Esophagus squamous epithelium (tissue), 5 donors: ENCODE measurements at regions not wholly inside any gene's neighbourhood (a gene's known extent, or its start where the extent isn't known, plus 50 kb on each side); places are given as distances from the start of the nearest gene placed in this dataset.

ENCODE experiments used
- DNase-seq: peaks from one replicate; lab custom pipeline; 2025; lab: John Stamatoyannopoulos, UW
- H3K27ac ChIP-seq, 4 donors: fragments of 200-600 bp; sonication (generic); one replicate each; pipeline ENCODE4 v1.5.1; 2016 to 2019; ENCODE audit warnings: mild to moderate bottlenecking in 1 of 4
- H3K27me3 ChIP-seq, 4 donors: fragments of 200-600 bp; sonication (generic); 1 replicate in 3 of 4; 2 replicates in 1 of 4; pipeline versions ENCODE4 v1.5.1 to v1.6.0; 2017 to 2021; ENCODE audit warnings: antibody characterized with exemption in 1 of 4
- H3K36me3 ChIP-seq, 3 donors: fragments of 200-600 bp; sonication (generic); one replicate each; pipeline ENCODE4 v1.5.1; 2016 to 2019
- H3K4me1 ChIP-seq, 3 donors: fragments of 200-600 bp; sonication (generic); one replicate each; pipeline ENCODE4 v1.5.1; 2017 to 2019
- H3K4me3 ChIP-seq, 4 donors: fragments of 200-600 bp; sonication (generic); 1 replicate in 3 of 4; 2 replicates in 1 of 4; pipeline ENCODE4 v1.5.1; 2016 to 2019; ENCODE audit warnings: mild to moderate bottlenecking in 2 of 4, moderate library complexity in 1 of 4
- H3K9me3 ChIP-seq, 3 donors: fragments of 200-600 bp; sonication (generic); one replicate each; pipeline ENCODE4 v1.5.1; 2016 to 2019
- CTCF ChIP-seq, 6 experiments: fragments of 450-650 bp in 4 of 6; fragments of 200-600 bp in 2 of 6; sonication (generic) in 2 of 6; IDR thresholded peaks; one replicate each; pipeline ENCODE4 v1.5.1; 2016 to 2019; ENCODE audit warnings: antibody characterized with exemption in 6 of 6, mild to moderate bottlenecking in 4 of 6, moderate library complexity in 4 of 6
- POLR2A ChIP-seq, 4 donors: fragments of 450-650 bp; IDR thresholded peaks; one replicate each; pipeline ENCODE4 v1.6.1; 2017; ENCODE audit warnings: antibody characterized with exemption in 4 of 4, mild to moderate bottlenecking in 4 of 4, moderate library complexity in 3 of 4
- WGBS, 2 donors: methylation state at CpG; one replicate each; pipeline ENCODE4 v1.1.5; 2018; 5-methylcytosine and 5-hydroxymethylcytosine counted together
- intact Hi-C: fragments of 100-400 bp; cut with DNase I; formaldehyde crosslinking; loops from one replicate; pipeline ENCODE4 v1.15.0; 2022
- donor health status: DM: yes; HTN: yes; CAD: no.

DNA sequence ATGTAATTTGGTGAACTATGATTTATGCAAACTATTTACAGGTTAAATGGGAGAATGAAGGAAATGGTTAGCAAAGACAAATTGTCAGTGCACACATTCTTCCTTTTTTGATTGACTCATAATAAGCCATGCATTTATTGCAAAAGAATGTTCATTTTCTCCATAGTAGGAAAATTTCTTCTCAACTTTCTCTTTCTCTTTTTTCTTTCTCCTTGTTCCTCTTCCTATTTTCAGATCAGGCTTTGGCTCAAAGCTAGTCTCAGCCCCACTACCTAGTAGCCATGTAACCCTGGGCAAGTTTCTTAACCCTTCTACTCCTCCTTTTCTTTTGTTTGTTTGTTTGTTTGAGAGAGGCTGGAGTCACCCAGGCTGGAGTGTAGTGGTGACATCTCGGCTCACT, 156.6 kb downstream of the PIK3R1 start:
- no peak for DNase-seq
- Histone ChIP-seq H3K36me3 (no peaks in the 10 kb centered on the region), H3K27me3 (no peaks in the 10 kb centered on the region), H3K27ac (no peak overlapping the region), H3K4me1 (peaks cover 10 to 50% (median 22%) of the 10 kb centered on the region in 3 donors), H3K4me3 (no peak overlapping the region), H3K9me3 (no peaks in the 10 kb centered on the region)
- intact Hi-C loops = no loop called here
- WGBS, 2 donors = 88 to 100% methylated on average over 1 of the region's 1 CpG
- TF ChIP-seq CTCF (IDR thresholded peaks at IDR 0.05) (no peak), POLR2A (IDR thresholded peaks at IDR 0.05) (no peak)

DNA sequence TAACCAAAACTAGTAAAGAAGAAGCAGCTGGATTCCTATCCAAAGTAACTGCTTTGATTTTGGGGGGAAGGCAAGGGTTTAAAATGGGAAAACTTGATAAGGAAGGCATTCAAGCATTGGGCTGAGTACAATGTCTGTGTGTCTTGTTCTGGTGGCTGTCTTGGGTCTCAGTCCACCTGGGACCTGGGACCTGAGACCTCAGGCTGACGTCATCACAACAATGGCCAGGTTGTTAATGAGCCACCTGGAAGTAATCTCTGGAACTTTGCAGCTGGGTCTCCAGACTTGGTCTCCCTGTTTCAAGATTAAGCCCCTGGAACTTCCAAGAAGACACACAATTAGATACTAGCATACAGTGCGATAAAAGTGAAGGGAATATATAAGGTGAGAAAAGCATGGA, 157.5 kb downstream of the PIK3R1 start:
- Histone ChIP-seq H3K36me3 (no peaks in the 10 kb centered on the region), H3K4me1 (peaks cover 10 to 53% (median 27%) of the 10 kb centered on the region in 3 donors), H3K4me3 (no peak overlapping the region), H3K27ac (no peak overlapping the region), H3K27me3 (no peaks in the 10 kb centered on the region), H3K9me3 (no peaks in the 10 kb centered on the region)
- DNase-seq = no peak
- WGBS, 2 donors = 86 to 100% methylated on average over 2 of the region's 2 CpGs
- intact Hi-C loops = no loop called here
- TF ChIP-seq POLR2A (IDR thresholded peaks at IDR 0.05) (no peak), CTCF (IDR thresholded peaks at IDR 0.05) (no peak)

- WGBS, 2 donors = 36 to 50% methylated on average over 1 of the region's 1 CpG
- no peak for DNase-seq
- no peaks in the 10 kb centered on the region for H3K9me3 ChIP-seq
- H3K4me1 ChIP-seq = peaks cover 10 to 58% (median 40%) of the 10 kb centered on the region in 3 donors
- no peak for TF ChIP-seq CTCF (IDR thresholded peaks at IDR 0.05)
- TF ChIP-seq POLR2A (IDR thresholded peaks at IDR 0.05) = no peak
- H3K27ac ChIP-seq = peak overlapping the region in 1 of 4 donors; percentile 1
- H3K36me3 ChIP-seq = no peaks in the 10 kb centered on the region
- intact Hi-C loops = no loop called here
- no peaks in the 10 kb centered on the region for H3K27me3 ChIP-seq
- H3K4me3 ChIP-seq = no peak overlapping the region
These were observed 159.4 kb downstream of the PIK3R1 start for GRCh38 chr5:68374796-68375518.

DNA sequence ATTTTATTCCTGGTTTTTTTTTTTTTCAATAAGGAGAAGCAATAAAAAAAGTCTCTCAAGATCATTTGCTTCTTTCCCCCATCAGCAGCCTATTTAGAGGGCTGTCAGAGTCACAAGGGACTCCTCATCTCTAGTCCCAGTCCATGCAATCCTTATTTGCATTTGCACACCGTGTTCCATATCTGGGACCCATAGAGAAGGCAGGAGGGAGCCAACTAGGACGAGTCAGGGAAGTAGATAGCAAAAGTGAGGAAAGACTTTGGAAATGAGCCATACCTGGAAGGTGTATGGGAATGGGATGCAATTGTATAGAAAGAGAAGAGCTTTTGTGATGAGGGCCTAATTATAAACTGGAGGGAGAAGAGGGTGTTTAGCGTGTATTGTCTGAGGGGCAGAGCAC, 160.0 kb downstream of the PIK3R1 start:
- Histone ChIP-seq H3K9me3 (no peaks in the 10 kb centered on the region), H3K4me3 (no peak overlapping the region), H3K36me3 (no peaks in the 10 kb centered on the region), H3K27me3 (no peaks in the 10 kb centered on the region), H3K27ac (peak overlapping the region in 1 of 4 donors; percentile 26), H3K4me1 (peaks cover 10 to 64% (median 46%) of the 10 kb centered on the region in 3 donors)
- DNase-seq = no peak
- intact Hi-C loops = no loop called here
- 31 to 50% methylated on average over 3 of the region's 3 CpGs for WGBS, 2 donors
- TF ChIP-seq CTCF (IDR thresholded peaks at IDR 0.05) (no peak), POLR2A (IDR thresholded peaks at IDR 0.05) (no peak)

DNA sequence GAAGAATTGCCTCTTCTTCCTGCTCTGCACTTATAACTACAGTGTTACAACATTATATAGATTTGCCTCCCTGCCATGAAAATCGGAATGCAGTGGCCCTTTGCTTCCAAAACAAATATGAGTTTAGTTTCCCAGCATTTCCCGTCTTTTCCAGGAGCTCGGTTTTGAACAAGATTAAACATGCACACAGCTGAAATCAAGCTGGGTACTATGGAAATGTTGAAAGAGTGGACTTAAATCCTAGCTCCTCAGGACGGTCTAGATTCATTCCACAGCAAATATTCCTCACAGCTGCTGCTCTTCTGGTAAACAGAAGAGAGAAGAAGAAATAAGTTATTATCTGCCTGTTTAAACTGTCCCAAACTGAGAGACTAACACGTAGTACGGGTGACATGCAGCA, 161.4 kb downstream of the PIK3R1 start:
- Histone ChIP-seq H3K4me1 (peaks cover 10 to 78% (median 47%) of the 10 kb centered on the region in 3 donors), H3K36me3 (no peaks in the 10 kb centered on the region), H3K27me3 (no peaks in the 10 kb centered on the region), H3K27ac (peak overlapping the region; percentile 33 to 71 (median 56)), H3K9me3 (no peaks in the 10 kb centered on the region), H3K4me3 (no peak overlapping the region)
- intact Hi-C loops = no loop called here
- WGBS, 2 donors = 23 to 55% methylated on average over 6 of the region's 6 CpGs
- no peak for DNase-seq
- TF ChIP-seq POLR2A (IDR thresholded peaks at IDR 0.05) (no peak), CTCF (IDR thresholded peaks at IDR 0.05) (no peak)
